Testis (tissue), 2 donors: ENCODE measurements at regions not wholly inside any gene's neighbourhood (a gene's known extent, or its start where the extent isn't known, plus 50 kb on each side); places are given as distances from the start of the nearest gene placed in this dataset.

Experiments
- POLR2A ChIP-seq: fragments of 450-650 bp; IDR thresholded peaks from one replicate; pipeline ENCODE4 v1.6.1; 2017; ENCODE audit warnings: antibody characterized with exemption, mild to moderate bottlenecking, moderate library complexity
- TF ChIP-seq, protein P1 (sequence below), 3 experiments: fragments of 450-650 bp in 2 of 3; fragments of 200-600 bp in 1 of 3; sonication (generic) in 1 of 3; IDR thresholded peaks; one replicate each; pipeline ENCODE4 v1.5.1; 2016 to 2019; ENCODE audit warnings: antibody characterized with exemption in 3 of 3, mild to moderate bottlenecking in 2 of 3, moderate library complexity in 1 of 3

- TF ChIP-seq, protein P1, sequence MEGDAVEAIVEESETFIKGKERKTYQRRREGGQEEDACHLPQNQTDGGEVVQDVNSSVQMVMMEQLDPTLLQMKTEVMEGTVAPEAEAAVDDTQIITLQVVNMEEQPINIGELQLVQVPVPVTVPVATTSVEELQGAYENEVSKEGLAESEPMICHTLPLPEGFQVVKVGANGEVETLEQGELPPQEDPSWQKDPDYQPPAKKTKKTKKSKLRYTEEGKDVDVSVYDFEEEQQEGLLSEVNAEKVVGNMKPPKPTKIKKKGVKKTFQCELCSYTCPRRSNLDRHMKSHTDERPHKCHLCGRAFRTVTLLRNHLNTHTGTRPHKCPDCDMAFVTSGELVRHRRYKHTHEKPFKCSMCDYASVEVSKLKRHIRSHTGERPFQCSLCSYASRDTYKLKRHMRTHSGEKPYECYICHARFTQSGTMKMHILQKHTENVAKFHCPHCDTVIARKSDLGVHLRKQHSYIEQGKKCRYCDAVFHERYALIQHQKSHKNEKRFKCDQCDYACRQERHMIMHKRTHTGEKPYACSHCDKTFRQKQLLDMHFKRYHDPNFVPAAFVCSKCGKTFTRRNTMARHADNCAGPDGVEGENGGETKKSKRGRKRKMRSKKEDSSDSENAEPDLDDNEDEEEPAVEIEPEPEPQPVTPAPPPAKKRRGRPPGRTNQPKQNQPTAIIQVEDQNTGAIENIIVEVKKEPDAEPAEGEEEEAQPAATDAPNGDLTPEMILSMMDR (IDR thresholded peaks at IDR 0.05), result no peak
- no peak for TF ChIP-seq POLR2A
Observed at GRCh38 chr10:89869592-89870156, 168.3 kb downstream of the KIF20B start.
